CD14-positive monocyte (primary cell): ENCODE measurements at regions not wholly inside any gene's neighbourhood (a gene's known extent, or its start where the extent isn't known, plus 50 kb on each side); places are given as distances from the start of the nearest gene placed in this dataset.

ENCODE experiments used
- DNase-seq, 3 donors: peaks; one replicate each; pipeline ENCODE4 v3.0.0-alpha.2; 2011 to 2022
- H2AFZ ChIP-seq: 2 replicates; pipeline ENCODE4 v1.6.0; 2012; ENCODE audit warnings: mild to moderate bottlenecking, low read depth, low read length, inconsistent platforms; ENCODE audit not compliant: insufficient read depth, poor library complexity, severe bottlenecking
- H3K27ac ChIP-seq, 2 donors: 1 replicate in 1 of 2; 2 replicates in 1 of 2; pipeline ENCODE4 v1.5.1; 2012 to 2013; ENCODE audit warnings: low read length in 2 of 2, control low read depth in 1 of 2, inconsistent platforms in 1 of 2, low read depth in 1 of 2, mild to moderate bottlenecking in 1 of 2
- H3K27me3 ChIP-seq, 2 donors: one replicate each; pipeline versions ENCODE4 v1.6.0 to v1.6.1; 2011 to 2013; ENCODE audit warnings: low read length in 2 of 2; ENCODE audit not compliant: control insufficient read depth in 2 of 2, insufficient read depth in 2 of 2
- H3K36me3 ChIP-seq, 2 donors: replicated peaks in 1 of 2; 1 replicate in 1 of 2; 2 replicates in 1 of 2; pipeline versions ENCODE4 v1.5.1 to v1.6.1; 2012 to 2013; ENCODE audit warnings: low read length in 2 of 2, control low read depth in 1 of 2, inconsistent platforms in 1 of 2, mild to moderate bottlenecking in 1 of 2; ENCODE audit not compliant: insufficient read depth in 2 of 2, control insufficient read depth in 1 of 2
- H3K4me1 ChIP-seq, 2 donors: 1 replicate in 1 of 2; 2 replicates in 1 of 2; pipeline versions ENCODE4 v1.5.1 to v1.6.1; 2012 to 2013; ENCODE audit warnings: low read length in 2 of 2, control low read depth in 1 of 2, inconsistent platforms in 1 of 2, mild to moderate bottlenecking in 1 of 2, moderate library complexity in 1 of 2; ENCODE audit not compliant: insufficient read depth in 2 of 2, control insufficient read depth in 1 of 2
- H3K4me2 ChIP-seq: replicated peaks from 2 replicates; pipeline ENCODE3; 2012; ENCODE audit warnings: low read length, moderate library complexity, mild to moderate bottlenecking; ENCODE audit not compliant: poor library complexity, severe bottlenecking; ENCODE audit errors: extremely low read depth
- H3K4me3 ChIP-seq, 3 experiments: fragments of 200-600 bp in 1 of 3; sonication (generic) in 1 of 3; replicated peaks in 1 of 3; 1 replicate in 2 of 3; 2 replicates in 1 of 3; pipeline ENCODE4 v1.5.1; 2011 to 2013; ENCODE audit warnings: low read length in 3 of 3, mild to moderate bottlenecking in 3 of 3, control low read depth in 2 of 3, low read depth in 2 of 3, inconsistent platforms in 1 of 3, moderate library complexity in 1 of 3
- H3K79me2 ChIP-seq: 2 replicates; pipeline ENCODE4 v1.6.0; 2012; ENCODE audit warnings: mild to moderate bottlenecking, control low read depth, inconsistent platforms, low read length, moderate library complexity; ENCODE audit not compliant: insufficient read depth
- H3K9ac ChIP-seq: 2 replicates; pipeline ENCODE4 v1.6.0; 2017; ENCODE audit warnings: low read length, mild to moderate bottlenecking; ENCODE audit not compliant: insufficient read depth, poor library complexity, severe bottlenecking
- H3K9me3 ChIP-seq, 2 donors: replicated peaks in 1 of 2; 1 replicate in 1 of 2; 2 replicates in 1 of 2; pipeline versions ENCODE4 v1.5.1 to v1.6.1; 2012 to 2013; ENCODE audit warnings: low read length in 2 of 2, control low read depth in 1 of 2; ENCODE audit not compliant: control insufficient read depth in 1 of 2, insufficient read depth in 1 of 2
- H4K20me1 ChIP-seq: 2 replicates; pipeline ENCODE4 v1.6.0; 2012; ENCODE audit warnings: mild to moderate bottlenecking, low read length, control low read depth, moderate library complexity; ENCODE audit not compliant: insufficient read depth
- H3K27ac Mint-ChIP-seq, 7 donors: one replicate each; pipeline ENCODE4 v1.8.0; 2020; ENCODE audit warnings: mild to moderate bottlenecking in 7 of 7, mixed read lengths in 7 of 7, moderate library complexity in 6 of 7, inconsistent platforms in 2 of 7
- H3K27me3 Mint-ChIP-seq, 3 donors: one replicate each; pipeline ENCODE4 v1.8.0; 2021 to 2022; ENCODE audit warnings: low read depth in 3 of 3, mild to moderate bottlenecking in 3 of 3, mixed read lengths in 3 of 3, moderate library complexity in 3 of 3, inconsistent platforms in 1 of 3
- H3K36me3 Mint-ChIP-seq, 2 donors: one replicate each; pipeline ENCODE4 v1.8.0; 2020; ENCODE audit warnings: mixed read lengths in 2 of 2, inconsistent platforms in 1 of 2, mild to moderate bottlenecking in 1 of 2
- H3K4me1 Mint-ChIP-seq: one replicate; pipeline ENCODE4 v1.8.0; 2020; ENCODE audit warnings: mild to moderate bottlenecking, mixed read lengths
- H3K4me3 Mint-ChIP-seq, 2 donors: one replicate each; pipeline ENCODE4 v1.8.0; 2020; ENCODE audit warnings: mild to moderate bottlenecking in 2 of 2, mixed read lengths in 2 of 2, moderate library complexity in 1 of 2
- H3K9me3 Mint-ChIP-seq, 7 donors: one replicate each; pipeline ENCODE4 v1.8.0; 2020 to 2022; ENCODE audit warnings: mixed read lengths in 7 of 7, mild to moderate bottlenecking in 6 of 7, moderate library complexity in 6 of 7, inconsistent platforms in 2 of 7
- WGBS: methylation state at CpG from one replicate; pipeline ENCODE4 v1.1.5; 2013; ENCODE audit warnings: missing lambda C conversion rate; ENCODE audit not compliant: insufficient coverage; 5-methylcytosine and 5-hydroxymethylcytosine counted together
- intact Hi-C, 2 donors: fragments of 100-400 bp; cut with micrococcal nuclease; formaldehyde crosslinking; loops; one replicate each; pipeline versions ENCODE4 v1.15.0 to v1.15.1; 2023
- TF ChIP-seq, protein P1 (sequence below): fragments of 200-600 bp; IDR thresholded peaks from one replicate; pipeline ENCODE4 v1.8.0; 2022; ENCODE audit warnings: antibody characterized with exemption, mild to moderate bottlenecking

DNA sequence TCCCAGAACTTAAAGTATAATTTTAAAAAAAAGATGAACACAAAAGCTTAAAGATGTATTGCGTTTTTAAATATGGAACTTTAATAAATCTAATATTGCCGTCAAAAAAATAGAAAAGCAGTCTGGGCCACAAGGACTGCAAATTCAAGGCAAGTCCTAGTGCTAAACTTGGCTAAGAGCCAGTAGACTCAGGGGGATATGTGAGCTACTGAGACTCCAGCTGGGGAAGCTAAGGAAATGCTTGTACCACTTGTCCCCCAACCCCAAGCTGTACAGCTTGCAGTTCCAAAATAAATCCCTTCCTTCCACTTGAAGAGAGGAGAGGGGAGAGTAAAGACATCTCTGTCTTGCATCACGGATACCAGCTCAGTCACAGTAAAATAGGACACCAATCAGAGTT lies 290.8 kb upstream of the FGF13 start:
- Mint-ChIP-seq H3K4me1 (peaks cover 6% of the 10 kb centered on the region), H3K36me3 (no peaks in the 10 kb centered on the region)

GRCh38 chrX:138996268-138996667 lies 284.8 kb upstream of the FGF13 start:
- Mint-ChIP-seq H3K4me3 (no peak overlapping the region), H3K27ac (no peak overlapping the region), H3K4me1 (peaks cover 9% of the 10 kb centered on the region), H3K9me3 (peaks cover 0 to 19% (median 2%) of the 10 kb centered on the region in 7 donors), H3K36me3 (no peaks in the 10 kb centered on the region), H3K27me3 (peaks cover 0 to 3% (median 1%) of the 10 kb centered on the region in 3 donors)
- Histone ChIP-seq H3K79me2 (no peaks in the 10 kb centered on the region), H3K9ac (no peak overlapping the region), H3K4me1 (peaks cover 3 to 14% of the 10 kb centered on the region in 2 donors), H2AFZ (no peak overlapping the region), H4K20me1 (no peaks in the 10 kb centered on the region), H3K36me3 (no peaks in the 10 kb centered on the region), H3K4me3 (no peak overlapping the region), H3K9me3 (peaks cover 0 to 4% of the 10 kb centered on the region in 2 donors), H3K27me3 (no peaks in the 10 kb centered on the region), H3K27ac (no peak overlapping the region), H3K4me2 (no peak overlapping the region)
- TF ChIP-seq, protein P1, sequence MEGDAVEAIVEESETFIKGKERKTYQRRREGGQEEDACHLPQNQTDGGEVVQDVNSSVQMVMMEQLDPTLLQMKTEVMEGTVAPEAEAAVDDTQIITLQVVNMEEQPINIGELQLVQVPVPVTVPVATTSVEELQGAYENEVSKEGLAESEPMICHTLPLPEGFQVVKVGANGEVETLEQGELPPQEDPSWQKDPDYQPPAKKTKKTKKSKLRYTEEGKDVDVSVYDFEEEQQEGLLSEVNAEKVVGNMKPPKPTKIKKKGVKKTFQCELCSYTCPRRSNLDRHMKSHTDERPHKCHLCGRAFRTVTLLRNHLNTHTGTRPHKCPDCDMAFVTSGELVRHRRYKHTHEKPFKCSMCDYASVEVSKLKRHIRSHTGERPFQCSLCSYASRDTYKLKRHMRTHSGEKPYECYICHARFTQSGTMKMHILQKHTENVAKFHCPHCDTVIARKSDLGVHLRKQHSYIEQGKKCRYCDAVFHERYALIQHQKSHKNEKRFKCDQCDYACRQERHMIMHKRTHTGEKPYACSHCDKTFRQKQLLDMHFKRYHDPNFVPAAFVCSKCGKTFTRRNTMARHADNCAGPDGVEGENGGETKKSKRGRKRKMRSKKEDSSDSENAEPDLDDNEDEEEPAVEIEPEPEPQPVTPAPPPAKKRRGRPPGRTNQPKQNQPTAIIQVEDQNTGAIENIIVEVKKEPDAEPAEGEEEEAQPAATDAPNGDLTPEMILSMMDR = no peak
- intact Hi-C loops = no loop called here
- whole genome bisulfite sequencing = 100% methylated on average over 1 of the region's 11 CpGs
- DNase-seq = no peak

More for the DNA sequence above, 290.8 kb upstream of the FGF13 start:
- Histone ChIP-seq H3K4me3 (no peak overlapping the region), H3K9me3 (no peaks in the 10 kb centered on the region), H3K27ac (no peak overlapping the region), H2AFZ (no peak overlapping the region), H3K36me3 (no peaks in the 10 kb centered on the region), H3K79me2 (no peaks in the 10 kb centered on the region), H4K20me1 (no peaks in the 10 kb centered on the region), H3K9ac (no peak overlapping the region), H3K4me1 (no peaks in the 10 kb centered on the region), H3K27me3 (no peaks in the 10 kb centered on the region), H3K4me2 (no peak overlapping the region)
- WGBS = 100% methylated on average over 1 of the region's 3 CpGs
- intact Hi-C loops = no loop called here
- H3K27ac Mint-ChIP-seq = no peak overlapping the region
- peaks cover 0 to 10% (median 0%) of the 10 kb centered on the region in 7 donors for H3K9me3 Mint-ChIP-seq
- peaks cover 0 to 4% (median 1%) of the 10 kb centered on the region in 3 donors for H3K27me3 Mint-ChIP-seq
- TF ChIP-seq, protein P1 = no peak
- H3K4me3 Mint-ChIP-seq = no peak overlapping the region
- DNase-seq = no peak
